CD4-positive, alpha-beta T cell treated with Interleukin-21 for 1 hour (primary cell): ENCODE measurements at regions not wholly inside any gene's neighbourhood (a gene's known extent, or its start where the extent isn't known, plus 50 kb on each side); places are given as distances from the start of the nearest gene placed in this dataset.
"Not testable (repeated sequence)": the region's sequence is repeated elsewhere in the genome, so short reads cannot be mapped to it uniquely, and the experiment has no call there.

Experiments
- DNase-seq: peaks from one replicate; pipeline ENCODE4 v3.0.0-alpha.2; 2020

- not testable (repeated sequence) for DNase-seq
These were observed 79.8 kb downstream of the LGALS9B start for GRCh38 chr17:20387549-20387948.

- DNase-seq: peak; percentile 39
These were observed 85.7 kb downstream of the LGALS9B start for GRCh38 chr17:20381358-20382300.

- DNase-seq: not testable (repeated sequence)
These were observed 86.7 kb downstream of the LGALS9B start for GRCh38 chr17:20380625-20381024.

- not testable (repeated sequence) for DNase-seq
These were observed 88.1 kb downstream of the LGALS9B start for GRCh38 chr17:20379251-20379650.

GRCh38 chr17:20376642-20377041 is 90.7 kb downstream of the LGALS9B start:
- not testable (repeated sequence) for DNase-seq

- not testable (repeated sequence) for DNase-seq
These were observed 91.6 kb downstream of the LGALS9B start for GRCh38 chr17:20375745-20376144.
